ENCODE measurements at regions not wholly inside any gene's neighbourhood (a gene's known extent, or its start where the extent isn't known, plus 50 kb on each side); places are given as distances from the start of the nearest gene placed in this dataset.

- DNase-seq (ENCODE audit: extremely low spot score), result no peak
- ChIA-PET POLR2A (no interaction called here), CTCF (interaction anchor here (1.3 kb wide), 1 partner anchor 143 kb away, joined by 3 read pairs; no protein-coding TSS in a partner anchor)
- TF ChIP-seq CTCF (IDR thresholded peaks at IDR 0.05; ENCODE audit: control extremely low read depth, extremely low read depth, low read depth, missing control alignments), result no peak
Observed at GRCh38 chr14:58861586-58861985, 223.8 kb downstream of the DACT1 start.

GRCh38 chr14:58862416-58863160 lies 224.8 kb downstream of the DACT1 start:
- no peak for DNase-seq (ENCODE audit: extremely low spot score)
- CTCF ChIA-PET, result interaction anchor here (1.8 kb wide), 1 partner anchor 84 kb away, joined by 4 read pairs; no protein-coding TSS in a partner anchor
- POLR2A ChIA-PET, result no interaction called here
- TF ChIP-seq CTCF (IDR thresholded peaks at IDR 0.05; ENCODE audit: control extremely low read depth, extremely low read depth, low read depth, missing control alignments), result no peak

GRCh38 chr14:58863661-58864345 lies 226.0 kb downstream of the DACT1 start:
- no peak for DNase-seq (ENCODE audit: extremely low spot score)
- POLR2A ChIA-PET, result no interaction called here
- CTCF ChIA-PET, result interaction anchor here (1.1 to 1.8 kb wide), 3 partner anchors 9 to 83 kb away, joined by 3 to 4 read pairs (median 3); no protein-coding TSS in a partner anchor
- TF ChIP-seq CTCF (IDR thresholded peaks at IDR 0.05; ENCODE audit: control extremely low read depth, extremely low read depth, low read depth, missing control alignments), result no peak

GRCh38 chr14:58864751-58865513 lies 227.2 kb downstream of the DACT1 start:
- no peak for TF ChIP-seq CTCF (IDR thresholded peaks at IDR 0.05; ENCODE audit: control extremely low read depth, extremely low read depth, low read depth, missing control alignments)
- DNase-seq (ENCODE audit: extremely low spot score), result no peak
- ChIA-PET POLR2A (no interaction called here), CTCF (interaction anchor here (2.9 kb wide), 1 partner anchor 12 kb away, joined by 11 read pairs; no protein-coding TSS in a partner anchor)

- DNase-seq (ENCODE audit: extremely low spot score), result no peak
- ChIA-PET CTCF (interaction anchor here (1.0 to 2.9 kb wide), 3 partner anchors 11 to 101 kb away, joined by 3 to 11 read pairs (median 3); no protein-coding TSS in a partner anchor), POLR2A (no interaction called here)
- TF ChIP-seq CTCF (IDR thresholded peaks at IDR 0.05; ENCODE audit: control extremely low read depth, extremely low read depth, low read depth, missing control alignments), result no peak
Observed at GRCh38 chr14:58865514-58866281, 227.9 kb downstream of the DACT1 start.
